ENCODE measurements at regions not wholly inside any gene's neighbourhood (a gene's known extent, or its start where the extent isn't known, plus 50 kb on each side); places are given as distances from the start of the nearest gene placed in this dataset.

DNA sequence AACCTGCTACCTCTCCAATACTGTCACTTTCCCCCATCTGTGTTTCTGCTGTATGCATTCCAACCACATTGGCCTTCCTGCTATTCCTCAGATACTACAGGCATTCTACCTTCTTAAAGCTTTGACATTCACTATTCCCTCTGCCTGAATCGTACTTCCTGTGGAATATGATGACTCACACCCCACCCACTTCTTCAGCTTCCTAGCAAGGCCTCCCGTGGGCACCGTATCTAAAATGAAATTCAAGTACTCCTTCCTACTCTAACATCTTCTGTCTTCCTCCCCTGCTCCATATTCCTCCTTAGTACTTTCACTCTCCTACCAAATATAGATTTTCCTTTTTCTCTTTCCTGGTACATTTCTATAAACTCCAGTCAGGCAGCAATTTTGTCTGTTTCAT, 710.4 kb downstream of the RNF144A start:
- TF ChIP-seq RAD21 (IDR thresholded peaks at IDR 0.05): no peak
- no peak for TF ChIP-seq CTCF (IDR thresholded peaks at IDR 0.05; ENCODE audit: low read depth, low read length, missing input control)
- TF ChIP-seq REST (IDR thresholded peaks at IDR 0.05): no peak
- TF ChIP-seq EGR1 (IDR thresholded peaks at IDR 0.05; ENCODE audit: low read depth in 2 of 2): no peak
- TF ChIP-seq HNF4A (conservative IDR thresholded peaks at IDR 0.05): no peak
